Activated CD8-positive, alpha-beta T cell treated with anti-CD3 and anti-CD28 coated beads, Interleukin-2, amount 10 ng/mL, durations not matched to agents 7 days and 5 days (primary cell): ENCODE measurements at regions not wholly inside any gene's neighbourhood (a gene's known extent, or its start where the extent isn't known, plus 50 kb on each side); places are given as distances from the start of the nearest gene placed in this dataset.

Experiments used
- ATAC-seq: fragments of 150-1000 bp; cut with Tn5 transposase; one replicate; pipeline ENCODE4 v1.10.0; 2021; ENCODE audit warnings: moderate library complexity
- CTCF ChIA-PET: fragments of 350-600 bp; sonication (Branson Sonifier 250); formaldehyde crosslinking; loops from one replicate; lab custom pipeline; 2021; ENCODE audit warnings: antibody characterized with exemption; lab: Charles Lee
- POLR2A ChIA-PET: fragments of 350-600 bp; sonication (Branson Sonifier 250); formaldehyde crosslinking; loops from one replicate; lab custom pipeline; 2021; ENCODE audit warnings: antibody characterized with exemption; lab: Charles Lee
- DNase-seq: peaks from one replicate; pipeline ENCODE4 v3.0.0-alpha.2; 2020
- H3K27ac Mint-ChIP-seq: one replicate; pipeline ENCODE4 v1.8.0; 2021; ENCODE audit warnings: mild to moderate bottlenecking, mixed read lengths
- H3K27me3 Mint-ChIP-seq: one replicate; pipeline ENCODE4 v1.8.0; 2021; ENCODE audit warnings: low read depth, mixed read lengths
- H3K36me3 Mint-ChIP-seq: one replicate; pipeline ENCODE4 v1.8.0; 2021; ENCODE audit warnings: low read depth, mixed read lengths
- H3K4me1 Mint-ChIP-seq: one replicate; pipeline ENCODE4 v1.8.0; 2021; ENCODE audit warnings: low read depth, mixed read lengths
- H3K4me3 Mint-ChIP-seq: one replicate; pipeline ENCODE4 v1.8.0; 2021; ENCODE audit warnings: mild to moderate bottlenecking, mixed read lengths
- H3K9me3 Mint-ChIP-seq: one replicate; pipeline ENCODE4 v1.8.0; 2022; ENCODE audit warnings: mixed read lengths; ENCODE audit not compliant: insufficient read depth

GRCh38 chr9:69955536-69956355, 87.9 kb upstream of the MAMDC2 start:
- Mint-ChIP-seq H3K36me3 (no peaks in the 10 kb centered on the region), H3K27me3 (peaks cover 21% of the 10 kb centered on the region), H3K4me3 (no peak overlapping the region), H3K4me1 (no peaks in the 10 kb centered on the region), H3K27ac (no peak overlapping the region), H3K9me3 (no peaks in the 10 kb centered on the region)
- POLR2A ChIA-PET, result interaction anchor here (0.5 kb wide), 1 partner anchor 730 kb away, joined by 3 read pairs; no protein-coding TSS in a partner anchor
- CTCF ChIA-PET, result no interaction called here
- no peak for ATAC-seq
- no peak for DNase-seq

GRCh38 chr9:69961843-69962242, 81.8 kb upstream of the MAMDC2 start:
- no peak for ATAC-seq
- ChIA-PET POLR2A (no interaction called here), CTCF (interaction anchor here (2.3 kb wide), 1 partner anchor 151 kb away, joined by 7 read pairs; no protein-coding TSS in a partner anchor)
- DNase-seq, result no peak
- H3K27ac Mint-ChIP-seq, result no peak overlapping the region
- no peak overlapping the region for H3K4me3 Mint-ChIP-seq
- H3K4me1 Mint-ChIP-seq, result no peaks in the 10 kb centered on the region
- H3K27me3 Mint-ChIP-seq, result peaks cover 12% of the 10 kb centered on the region
- no peaks in the 10 kb centered on the region for H3K9me3 Mint-ChIP-seq
- H3K36me3 Mint-ChIP-seq, result no peaks in the 10 kb centered on the region

- no peak for DNase-seq
- ChIA-PET CTCF (interaction anchor here (0.7 to 2.3 kb wide), 3 partner anchors 147 to 542 kb away, joined by 3 to 7 read pairs (median 3); no protein-coding TSS in a partner anchor), POLR2A (no interaction called here)
- H3K9me3 Mint-ChIP-seq, result no peaks in the 10 kb centered on the region
- ATAC-seq, result no peak
- peaks cover 12% of the 10 kb centered on the region for H3K27me3 Mint-ChIP-seq
- H3K36me3 Mint-ChIP-seq, result no peaks in the 10 kb centered on the region
- no peaks in the 10 kb centered on the region for H3K4me1 Mint-ChIP-seq
- H3K4me3 Mint-ChIP-seq, result no peak overlapping the region
- H3K27ac Mint-ChIP-seq, result no peak overlapping the region
Measured at GRCh38 chr9:69963803-69964202, 79.8 kb upstream of the MAMDC2 start.

GRCh38 chr9:69964446-69964845, 79.2 kb upstream of the MAMDC2 start:
- no peak for DNase-seq
- H3K27ac Mint-ChIP-seq, result no peak overlapping the region

GRCh38 chr9:69965416-69966145, 78.1 kb upstream of the MAMDC2 start:
- Mint-ChIP-seq H3K36me3 (no peaks in the 10 kb centered on the region), H3K4me1 (no peaks in the 10 kb centered on the region), H3K27ac (no peak overlapping the region), H3K9me3 (no peaks in the 10 kb centered on the region), H3K4me3 (no peak overlapping the region), H3K27me3 (peaks cover 3% of the 10 kb centered on the region)
- POLR2A ChIA-PET, result no interaction called here
- DNase-seq, result no peak
- no peak for ATAC-seq
- CTCF ChIA-PET, result interaction anchor here (2.0 kb wide), 1 partner anchor 146 kb away, joined by 11 read pairs; no protein-coding TSS in a partner anchor

More at GRCh38 chr9:69964446-69964845, 79.2 kb upstream of the MAMDC2 start:
- peaks cover 10% of the 10 kb centered on the region for H3K27me3 Mint-ChIP-seq
- H3K4me3 Mint-ChIP-seq, result no peak overlapping the region
- H3K4me1 Mint-ChIP-seq, result no peaks in the 10 kb centered on the region
- ATAC-seq, result no peak
- POLR2A ChIA-PET, result no interaction called here
- H3K9me3 Mint-ChIP-seq, result no peaks in the 10 kb centered on the region
- CTCF ChIA-PET, result interaction anchor here (0.7 to 2.3 kb wide), 3 partner anchors 147 to 542 kb away, joined by 3 to 7 read pairs (median 3); no protein-coding TSS in a partner anchor
- H3K36me3 Mint-ChIP-seq, result no peaks in the 10 kb centered on the region

- no peaks in the 10 kb centered on the region for H3K36me3 Mint-ChIP-seq
- ChIA-PET POLR2A (no interaction called here), CTCF (no interaction called here)
- H3K4me1 Mint-ChIP-seq, result no peaks in the 10 kb centered on the region
- no peaks in the 10 kb centered on the region for H3K9me3 Mint-ChIP-seq
- DNase-seq (no peak), ATAC-seq (no peak)
- H3K27ac Mint-ChIP-seq, result no peak overlapping the region
- no peak overlapping the region for H3K4me3 Mint-ChIP-seq
- no peaks in the 10 kb centered on the region for H3K27me3 Mint-ChIP-seq
Measured at GRCh38 chr9:69967344-69967743, 76.3 kb upstream of the MAMDC2 start.

GRCh38 chr9:69970001-69970533, 73.6 kb upstream of the MAMDC2 start:
- Mint-ChIP-seq H3K4me1 (no peaks in the 10 kb centered on the region), H3K27ac (no peak overlapping the region), H3K27me3 (peaks cover 2% of the 10 kb centered on the region), H3K9me3 (no peaks in the 10 kb centered on the region), H3K4me3 (no peak overlapping the region), H3K36me3 (no peaks in the 10 kb centered on the region)
- POLR2A ChIA-PET, result no interaction called here
- DNase-seq, result no peak
- no peak for ATAC-seq
- CTCF ChIA-PET, result interaction anchor here (1.1 to 3.4 kb wide), 4 partner anchors 13 to 634 kb away, joined by 3 to 61 read pairs (median 12); no protein-coding TSS in a partner anchor

- ChIA-PET CTCF (interaction anchor here (0.5 to 3.4 kb wide), 8 partner anchors 11 to 642 kb away, joined by 3 to 61 read pairs (median 4); no protein-coding TSS in a partner anchor), POLR2A (no interaction called here)
- ATAC-seq (peak; percentile 51), DNase-seq (peak; percentile 66)
- no peaks in the 10 kb centered on the region for H3K4me1 Mint-ChIP-seq
- no peak overlapping the region for H3K4me3 Mint-ChIP-seq
- no peaks in the 10 kb centered on the region for H3K36me3 Mint-ChIP-seq
- H3K9me3 Mint-ChIP-seq, result no peaks in the 10 kb centered on the region
- H3K27ac Mint-ChIP-seq, result no peak overlapping the region
- H3K27me3 Mint-ChIP-seq, result peaks cover 2% of the 10 kb centered on the region
Measured at GRCh38 chr9:69971643-69972449, 71.8 kb upstream of the MAMDC2 start.

- ATAC-seq (no peak), DNase-seq (no peak)
- Mint-ChIP-seq H3K27ac (no peak overlapping the region), H3K4me3 (no peak overlapping the region), H3K36me3 (no peaks in the 10 kb centered on the region), H3K9me3 (no peaks in the 10 kb centered on the region), H3K27me3 (peaks cover 6% of the 10 kb centered on the region), H3K4me1 (no peaks in the 10 kb centered on the region)
- POLR2A ChIA-PET, result no interaction called here
- CTCF ChIA-PET, result interaction anchor here (3.8 kb wide), 1 partner anchor 136 kb away, joined by 26 read pairs; no protein-coding TSS in a partner anchor
Measured at GRCh38 chr9:69975681-69976080, 68.0 kb upstream of the MAMDC2 start.

- Mint-ChIP-seq H3K36me3 (no peaks in the 10 kb centered on the region), H3K4me1 (no peaks in the 10 kb centered on the region), H3K9me3 (no peaks in the 10 kb centered on the region), H3K4me3 (no peak overlapping the region), H3K27ac (no peak overlapping the region), H3K27me3 (peaks cover 9% of the 10 kb centered on the region)
- DNase-seq (no peak), ATAC-seq (no peak)
- POLR2A ChIA-PET, result no interaction called here
- CTCF ChIA-PET, result interaction anchor here (3.8 kb wide), 1 partner anchor 136 kb away, joined by 26 read pairs; no protein-coding TSS in a partner anchor
Measured at GRCh38 chr9:69976152-69976551, 67.5 kb upstream of the MAMDC2 start.

GRCh38 chr9:69980041-69980440, 63.6 kb upstream of the MAMDC2 start:
- no peak for ATAC-seq
- Mint-ChIP-seq H3K27ac (no peak overlapping the region), H3K9me3 (no peaks in the 10 kb centered on the region), H3K27me3 (peaks cover 14% of the 10 kb centered on the region), H3K36me3 (no peaks in the 10 kb centered on the region), H3K4me1 (no peaks in the 10 kb centered on the region), H3K4me3 (no peak overlapping the region)
- DNase-seq, result no peak
- ChIA-PET CTCF (no interaction called here), POLR2A (no interaction called here)
